Vagina (tissue), 2 donors: ENCODE measurements at regions not wholly inside any gene's neighbourhood (a gene's known extent, or its start where the extent isn't known, plus 50 kb on each side); places are given as distances from the start of the nearest gene placed in this dataset.

Experiments
- CTCF ChIP-seq, 3 experiments: fragments of 450-650 bp in 2 of 3; fragments of 200-600 bp in 1 of 3; sonication (generic) in 1 of 3; IDR thresholded peaks; one replicate each; pipeline ENCODE4 v1.5.1; 2017 to 2019; ENCODE audit warnings: antibody characterized with exemption in 3 of 3, mild to moderate bottlenecking in 2 of 3, moderate library complexity in 2 of 3
- POLR2A ChIP-seq, 2 donors: fragments of 450-650 bp; IDR thresholded peaks; one replicate each; pipeline ENCODE4 v1.6.1; 2017; ENCODE audit warnings: antibody characterized with exemption in 2 of 2, mild to moderate bottlenecking in 2 of 2, moderate library complexity in 2 of 2

- TF ChIP-seq CTCF (IDR thresholded peaks at IDR 0.05) (no peak), POLR2A (IDR thresholded peaks at IDR 0.05) (no peak)
Measured at GRCh38 chr3:168860592-168860991, 764.9 kb upstream of the GOLIM4 start.
